Body of pancreas (tissue), 4 donors: ENCODE measurements at regions not wholly inside any gene's neighbourhood (a gene's known extent, or its start where the extent isn't known, plus 50 kb on each side); places are given as distances from the start of the nearest gene placed in this dataset.
"Not testable (repeated sequence)": the region's sequence is repeated elsewhere in the genome, so short reads cannot be mapped to it uniquely, and the experiment has no call there.

Source experiments
- CTCF ChIP-seq, 7 experiments: fragments of 450-650 bp in 4 of 7; fragments of 200-600 bp in 3 of 7; sonication (generic) in 3 of 7; IDR thresholded peaks; one replicate each; pipeline ENCODE4 v1.5.1; 2016 to 2019; ENCODE audit warnings: antibody characterized with exemption in 7 of 7
- POLR2A ChIP-seq, 3 donors: fragments of 450-650 bp; IDR thresholded peaks; one replicate each; pipeline ENCODE4 v1.6.1; 2016; ENCODE audit warnings: antibody characterized with exemption in 3 of 3, mild to moderate bottlenecking in 2 of 3

GRCh38 chr5:123280854-123281253 lies 142.3 kb downstream of the CEP120 start:
- TF ChIP-seq CTCF, POLR2A (IDR thresholded peaks at IDR 0.05): not testable (repeated sequence)
